AML-193 (cell line): ENCODE measurements at regions not wholly inside any gene's neighbourhood (a gene's known extent, or its start where the extent isn't known, plus 50 kb on each side); places are given as distances from the start of the nearest gene placed in this dataset.

ENCODE experiments used
- DNase-seq, 2 experiments: peaks; one replicate each; lab custom pipeline; 2025; lab: John Stamatoyannopoulos, UW

DNA sequence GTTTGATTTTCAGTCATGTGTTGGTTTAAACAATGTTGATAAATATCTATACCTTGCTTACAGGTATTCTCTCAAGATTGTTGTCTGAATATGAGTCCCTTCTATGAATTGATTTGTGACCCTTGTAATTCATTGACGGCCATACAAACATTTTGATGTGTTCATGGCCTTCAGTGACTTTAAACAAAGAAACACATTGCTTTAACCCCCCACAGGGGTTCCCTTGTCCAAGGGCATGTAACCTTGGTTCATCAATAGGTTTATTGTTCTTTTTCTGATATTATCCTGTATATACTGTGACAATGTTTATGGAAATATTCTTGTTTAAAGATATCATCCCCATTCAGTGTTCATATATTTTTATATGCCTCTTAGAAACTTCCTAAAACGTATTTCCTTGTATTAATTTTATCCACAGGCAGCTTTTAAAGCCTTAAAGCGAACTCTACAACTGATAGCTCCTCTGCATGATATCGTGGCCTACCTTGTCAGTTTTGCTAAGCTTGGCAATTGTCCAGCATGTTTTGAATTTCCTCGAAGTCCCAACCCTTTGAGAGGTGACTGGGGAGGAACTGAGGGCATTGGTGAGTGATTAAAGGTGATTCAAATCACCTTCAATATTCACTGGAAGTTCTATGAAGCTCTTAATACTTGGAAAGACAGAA is 87.0 kb downstream of the CD164 start:
- DNase-seq = no peak

- no peak for DNase-seq
Observed at GRCh38 chr6:109292983-109293586, 89.2 kb downstream of the CD164 start.

DNA sequence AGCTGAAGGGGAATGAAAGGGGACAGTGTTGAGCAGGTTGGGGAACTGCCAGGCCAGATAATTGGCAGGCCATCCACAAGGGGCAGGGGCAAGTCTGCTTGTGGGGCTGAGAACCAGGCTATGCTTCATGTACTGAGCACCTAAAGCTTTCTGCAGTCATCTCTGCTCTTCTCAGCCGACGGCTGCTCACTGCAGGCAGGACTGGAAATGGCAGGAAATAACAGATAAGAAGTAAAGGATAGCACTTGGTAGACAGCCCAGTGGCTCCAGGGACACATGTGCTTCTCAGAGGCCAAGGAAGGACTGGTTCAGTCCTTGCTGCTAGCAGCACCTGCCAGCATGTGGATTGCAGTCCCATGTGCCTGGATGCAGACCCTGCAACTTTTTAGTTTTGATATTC is 89.8 kb downstream of the CD164 start:
- no peak for DNase-seq

DNA sequence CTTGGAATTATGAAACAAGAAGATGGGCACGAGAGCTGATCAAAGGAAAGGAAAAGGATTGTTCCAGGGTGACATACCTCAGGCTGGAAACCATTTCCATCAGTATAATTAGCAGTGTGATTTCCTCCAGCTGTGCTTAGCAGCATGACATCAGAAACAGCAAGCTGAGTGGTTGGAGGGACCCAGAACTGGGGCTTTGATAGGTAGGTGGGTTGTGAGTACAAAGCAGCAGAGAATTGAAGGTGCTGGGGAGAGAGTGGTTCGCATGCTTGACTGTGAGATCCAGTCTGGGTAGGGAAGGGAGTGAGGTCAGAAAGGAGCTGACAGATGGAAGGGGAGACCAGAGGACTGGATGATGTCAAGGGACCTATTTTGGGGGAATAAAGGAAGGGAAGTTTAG is 90.4 kb downstream of the CD164 start:
- DNase-seq = no peak

DNA sequence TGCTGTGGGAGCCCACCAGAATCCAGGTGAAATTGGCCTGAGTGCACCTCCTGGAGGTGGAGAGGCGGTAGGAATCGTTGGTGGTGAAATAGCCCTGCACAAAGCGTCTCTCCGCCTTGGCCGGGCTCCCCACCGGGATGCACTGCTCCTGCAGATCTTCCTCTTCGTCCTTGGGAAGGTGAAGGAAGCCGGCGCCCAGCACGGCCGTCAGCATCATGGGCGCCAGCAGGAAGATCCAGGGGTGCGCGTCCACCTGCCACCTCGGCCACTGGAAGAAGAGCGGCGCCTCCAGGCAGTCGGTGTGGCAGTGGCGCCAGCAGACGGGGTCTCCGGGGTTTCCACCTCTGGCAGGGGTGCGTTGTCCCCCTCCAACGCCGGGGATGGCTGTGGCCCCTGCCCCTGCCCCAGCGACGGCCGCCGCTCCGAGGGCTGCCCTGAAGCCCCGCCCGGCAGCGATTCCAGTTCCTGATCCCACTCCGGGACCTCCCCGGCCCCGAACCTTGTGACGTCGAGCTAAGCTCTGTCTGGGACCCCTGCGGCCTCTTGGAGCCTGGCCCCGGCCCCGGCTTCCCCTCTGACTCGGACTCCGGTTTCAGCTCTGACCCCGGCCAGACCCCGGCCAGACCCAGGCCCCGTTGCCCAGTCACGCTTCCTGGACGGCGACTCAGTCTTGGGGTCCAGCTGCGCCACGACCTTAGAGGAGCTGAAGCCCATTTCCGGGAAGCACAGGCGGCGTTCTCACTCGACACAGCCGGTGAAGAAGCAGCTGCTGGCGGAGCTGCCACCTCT is 91.9 kb downstream of the CD164 start:
- DNase-seq = no peak

DNA sequence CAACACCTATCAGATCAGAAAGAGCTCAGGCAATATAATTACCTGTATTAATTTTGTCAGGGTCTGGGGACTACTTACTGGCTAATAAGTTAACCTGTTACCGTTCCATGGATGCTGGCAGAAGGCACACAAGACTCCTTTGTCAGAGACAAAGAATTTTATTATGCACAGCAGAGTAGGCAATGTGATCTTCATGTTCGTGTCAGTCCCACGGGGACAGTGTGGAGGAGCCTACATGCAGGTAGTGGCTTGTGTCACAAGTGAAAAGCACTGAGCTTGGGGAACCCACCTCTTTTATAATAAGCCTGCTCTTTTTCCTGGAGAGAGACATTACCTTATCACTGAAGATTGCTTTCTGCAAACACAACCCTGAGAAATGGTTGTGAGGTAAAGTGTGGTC is 96.9 kb downstream of the CD164 start:
- DNase-seq = no peak

DNA sequence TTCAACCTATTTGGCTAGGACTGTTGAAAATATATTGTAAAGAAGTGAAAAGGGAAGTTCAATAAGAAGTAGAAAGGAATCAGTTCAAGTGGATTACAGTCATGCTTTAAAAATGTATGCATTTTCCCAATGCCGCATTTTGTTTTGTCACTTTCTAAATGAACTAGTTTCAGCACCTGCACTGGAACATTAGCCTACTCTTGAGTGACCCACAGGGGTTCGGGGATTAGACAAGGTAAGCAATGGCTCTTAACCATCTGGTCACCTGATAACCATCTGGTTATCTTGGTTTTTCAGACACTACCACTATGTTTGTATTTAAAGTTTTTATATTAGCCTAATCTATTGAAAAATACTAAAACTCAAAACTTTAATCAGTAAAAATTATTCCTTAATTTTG is 97.6 kb downstream of the CD164 start:
- no peak for DNase-seq

DNA sequence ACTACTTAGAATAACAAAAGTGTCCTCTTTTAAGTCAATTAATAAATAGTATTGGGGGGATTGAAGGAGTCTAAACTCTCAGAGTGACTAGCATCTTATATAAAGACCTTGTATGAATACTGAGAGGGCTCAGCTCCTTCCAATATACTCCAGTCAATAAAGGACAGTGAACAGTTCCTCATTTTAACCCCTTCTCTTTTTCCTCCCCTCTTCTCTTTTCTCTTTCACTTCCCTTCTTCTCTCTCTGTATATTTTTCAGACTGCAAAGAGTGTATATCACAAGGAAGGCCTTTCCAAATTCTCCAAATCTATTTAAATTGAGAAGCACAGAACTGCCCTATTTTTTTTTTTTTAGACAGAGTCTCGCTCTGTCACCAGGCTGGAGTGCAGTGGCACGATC is 99.5 kb downstream of the CD164 start:
- no peak for DNase-seq

DNA sequence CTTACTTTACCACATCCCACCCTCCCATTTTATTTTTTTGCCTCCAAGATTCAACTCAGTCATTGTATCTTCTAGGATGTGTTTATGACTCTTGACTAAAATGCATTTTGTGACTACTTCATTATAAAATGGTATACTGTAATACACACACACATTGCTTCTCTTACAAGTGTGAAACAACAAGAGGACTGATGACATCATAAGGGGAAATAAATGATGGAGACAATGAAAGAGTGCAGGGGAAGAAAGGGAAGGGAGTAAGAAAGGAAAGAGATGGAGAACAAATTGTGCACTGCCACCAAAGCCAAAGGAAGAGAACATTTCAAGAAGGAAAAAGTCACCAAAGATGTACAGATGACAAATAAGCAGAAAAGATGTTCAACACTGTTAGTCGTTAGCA is 102.6 kb downstream of the CD164 start:
- DNase-seq = no peak

DNA sequence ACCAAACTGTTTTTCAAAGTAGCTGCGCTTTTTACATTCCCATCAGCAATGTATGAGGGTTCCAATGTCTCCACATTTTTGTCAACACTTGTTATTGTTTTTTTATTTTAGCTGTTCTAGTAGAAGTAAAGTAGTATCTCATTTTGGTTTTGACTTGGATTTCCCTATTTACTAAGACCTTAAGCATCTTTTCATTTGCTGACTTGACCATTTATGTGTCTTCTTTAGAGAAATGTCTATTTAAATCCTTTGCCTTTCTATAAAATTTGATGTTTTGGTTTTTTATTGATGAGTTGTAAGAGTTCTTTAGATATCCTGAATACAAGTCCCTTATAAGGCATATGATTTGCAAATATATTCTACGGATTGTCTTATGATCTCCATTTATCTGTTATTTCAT is 110.6 kb downstream of the CD164 start:
- DNase-seq = no peak

- DNase-seq = no peak
Observed at GRCh38 chr6:109269953-109270517, 112.2 kb downstream of the CD164 start.

DNA sequence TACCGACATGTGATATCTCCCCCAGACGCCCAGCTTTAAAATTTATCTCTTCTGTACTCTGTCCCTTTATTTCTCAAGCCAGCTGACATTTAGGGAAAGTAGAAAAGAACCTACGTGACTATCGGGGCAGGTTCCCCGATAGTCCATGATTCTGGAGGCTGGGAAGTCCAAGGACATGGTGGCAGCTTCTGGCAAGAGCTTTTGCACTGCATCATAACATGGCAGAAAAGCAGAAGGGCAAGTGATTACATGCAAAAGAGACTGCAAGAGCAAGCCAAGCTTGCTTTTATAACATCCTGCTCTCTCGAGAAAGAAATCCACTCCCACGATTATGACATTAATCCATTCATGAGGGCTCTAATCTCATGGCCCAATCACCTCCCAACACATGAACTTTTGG is 113.2 kb downstream of the CD164 start:
- DNase-seq = no peak

- no peak for DNase-seq
Observed at GRCh38 chr6:109265530-109265929, 116.7 kb downstream of the CD164 start.

- DNase-seq = no peak
Observed at GRCh38 chr6:109263873-109264700, 118.2 kb downstream of the CD164 start.

- no peak for DNase-seq
Observed at GRCh38 chr6:109262261-109262660, 120.0 kb downstream of the CD164 start.

GRCh38 chr6:109261811-109262210 is 120.5 kb downstream of the CD164 start:
- no peak for DNase-seq

DNA sequence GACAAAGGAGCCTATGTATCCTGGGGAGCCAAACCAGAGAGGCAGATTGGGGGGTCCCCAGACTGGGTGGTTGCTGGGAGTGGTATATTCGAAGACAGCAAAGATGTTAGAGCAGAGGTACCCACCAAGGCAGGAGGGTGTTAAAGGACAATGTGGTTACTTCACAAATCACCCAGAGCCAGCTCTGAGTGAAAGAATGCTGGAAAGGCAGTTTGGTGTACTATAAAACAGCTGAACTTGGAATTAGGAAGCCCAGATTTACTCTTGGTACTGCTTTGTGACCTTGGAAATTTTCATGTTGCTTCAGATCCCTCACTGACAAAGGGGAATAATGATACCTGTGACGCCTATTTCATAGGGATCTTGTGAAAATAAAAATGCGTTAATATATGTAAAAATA is 121.6 kb downstream of the CD164 start:
- DNase-seq = no peak

GRCh38 chr6:109260126-109260525 is 122.1 kb downstream of the CD164 start:
- no peak for DNase-seq

DNA sequence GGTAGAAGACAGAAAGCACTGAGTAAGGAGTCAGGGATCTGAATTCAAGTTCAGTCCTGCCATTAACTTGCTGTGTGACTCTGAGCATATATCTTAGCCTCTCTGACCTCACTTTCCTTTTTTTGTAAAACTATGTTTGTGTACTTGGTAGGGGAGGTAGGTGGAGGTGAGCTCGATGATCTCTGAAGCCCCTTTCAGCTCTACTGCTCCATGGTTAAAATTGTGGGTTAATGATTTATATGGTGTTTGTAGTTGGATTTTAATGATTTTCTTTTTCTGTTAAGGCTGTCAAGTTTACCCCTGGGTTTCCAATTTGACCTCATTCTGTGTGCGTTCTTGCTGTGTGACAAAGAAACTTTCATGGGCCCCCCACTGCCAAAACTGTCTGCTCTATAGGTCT is 124.1 kb downstream of the CD164 start:
- no peak for DNase-seq

DNA sequence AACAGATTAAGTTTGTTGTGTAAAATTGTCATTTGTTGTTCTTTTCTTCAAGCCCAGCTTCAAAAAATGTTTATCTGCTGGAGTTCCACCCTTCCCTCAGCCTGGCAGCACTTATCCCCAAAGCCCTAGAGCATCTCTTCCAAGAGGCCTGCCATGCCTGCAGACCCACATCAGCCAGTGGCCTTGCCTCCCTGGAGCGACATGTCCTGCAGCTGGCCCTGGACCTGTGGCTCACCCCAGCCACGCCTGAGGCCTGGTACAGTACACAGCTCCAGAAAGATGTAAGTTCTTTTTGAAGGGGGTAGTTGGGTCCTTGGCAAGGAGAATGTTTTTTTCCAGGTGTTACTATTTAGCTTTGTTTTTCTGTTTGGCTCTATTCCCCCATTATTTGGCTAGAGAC is 124.8 kb downstream of the CD164 start:
- no peak for DNase-seq

- DNase-seq = no peak
Observed at GRCh38 chr6:109255946-109256640, 126.2 kb downstream of the CD164 start.

DNA sequence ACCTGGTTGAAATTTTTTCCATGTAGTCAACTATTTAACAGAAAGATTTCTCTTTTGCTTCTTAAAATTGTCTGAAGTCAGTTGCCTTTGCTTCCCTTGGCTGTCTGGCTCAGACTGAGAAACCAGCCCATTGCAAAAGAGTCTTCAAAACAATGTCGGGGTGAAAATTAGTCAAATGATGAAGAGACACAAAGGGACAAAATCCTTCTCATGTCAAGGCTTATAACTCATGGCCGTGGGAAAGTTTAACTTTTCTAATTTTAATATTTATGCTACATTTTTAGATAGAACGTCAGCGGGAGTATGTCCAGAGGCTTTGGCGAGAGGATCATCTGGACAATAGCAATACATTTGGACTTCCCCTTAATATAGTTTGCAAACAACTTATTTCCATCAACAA is 127.2 kb downstream of the CD164 start:
- no peak for DNase-seq
